22Rv1 (cell line): ENCODE measurements at regions not wholly inside any gene's neighbourhood (a gene's known extent, or its start where the extent isn't known, plus 50 kb on each side); places are given as distances from the start of the nearest gene placed in this dataset.

Source experiments
- CTCF ChIP-seq: fragments of 450-650 bp; IDR thresholded peaks from 2 replicates; pipeline ENCODE4 v1.5.1; 2017; ENCODE audit warnings: mild to moderate bottlenecking
- ZFX ChIP-seq: fragments of 450-650 bp; IDR thresholded peaks from 2 replicates; pipeline ENCODE4 v1.6.1; 2017; ENCODE audit warnings: antibody characterized with exemption, borderline replicate concordance

GRCh38 chr5:124961521-124961920 lies 215.1 kb upstream of the ZNF608 start:
- TF ChIP-seq CTCF (no peak), ZFX (no peak)
